ENCODE measurements at regions not wholly inside any gene's neighbourhood (a gene's known extent, or its start where the extent isn't known, plus 50 kb on each side); places are given as distances from the start of the nearest gene placed in this dataset.

DNA sequence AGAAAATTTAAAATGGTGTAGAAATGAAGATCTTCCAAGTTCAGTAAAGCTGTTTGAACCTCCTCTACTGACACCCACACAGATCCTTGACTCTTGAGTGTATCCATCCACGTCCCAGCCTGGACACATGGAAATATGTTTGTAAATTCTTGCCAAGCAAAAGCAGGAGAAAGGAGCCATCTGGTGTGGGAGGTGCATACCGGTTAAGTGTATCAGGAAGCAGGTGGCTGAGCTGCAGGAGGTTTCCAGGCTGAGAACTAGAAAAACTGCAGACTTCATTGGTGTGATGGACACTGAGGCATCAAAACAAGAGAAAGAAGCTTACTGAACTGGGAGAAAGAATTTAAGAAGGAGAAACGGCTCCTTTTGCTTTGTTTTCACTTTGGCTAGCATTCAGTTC lies 229.9 kb upstream of the GRIK2 start:
- TF ChIP-seq YY1 (IDR thresholded peaks at IDR 0.05; ENCODE audit: insufficient read depth, insufficient read length) (no peak), ZNF274 (IDR thresholded peaks at IDR 0.05; ENCODE audit: low read depth, low read length) (no peak), SUZ12 (IDR thresholded peaks at IDR 0.05; ENCODE audit: extremely low read depth, insufficient read depth, insufficient read length) (no peak)

Data from NT2/D1 (cell line).